ENCODE measurements at regions not wholly inside any gene's neighbourhood (a gene's known extent, or its start where the extent isn't known, plus 50 kb on each side); places are given as distances from the start of the nearest gene placed in this dataset.

- POLR2A ChIA-PET, result no interaction called here
- intact Hi-C loops (cut with micrococcal nuclease), result no loop called here
- H3K9me3 Mint-ChIP-seq, result peaks cover 7% of the 10 kb centered on the region
- ATAC-seq (no peak), DNase-seq (no peak)
- peaks cover under 1% of the 10 kb centered on the region for H3K27me3 Mint-ChIP-seq
- H3K27ac Mint-ChIP-seq, result no peak overlapping the region
- no peak for TF ChIP-seq CTCF (IDR thresholded peaks at IDR 0.05)
- no peaks in the 10 kb centered on the region for H3K36me3 Mint-ChIP-seq (ENCODE audit: low read depth)
- H3K4me1 Mint-ChIP-seq (ENCODE audit: low read depth), result no peaks in the 10 kb centered on the region
- no peak overlapping the region for H3K4me3 Mint-ChIP-seq
- CTCF ChIA-PET, result no interaction called here
Measured at GRCh38 chr15:95208071-95208470, 976.7 kb downstream of the MCTP2 start.

- H3K36me3 Mint-ChIP-seq (ENCODE audit: low read depth), result no peaks in the 10 kb centered on the region
- intact Hi-C loops (cut with micrococcal nuclease), result no loop called here
Measured at GRCh38 chr15:95208988-95209387, 977.6 kb downstream of the MCTP2 start.

GRCh38 chr15:95210436-95210981 is 979.1 kb downstream of the MCTP2 start:
- H3K9me3 Mint-ChIP-seq, result peaks cover 5% of the 10 kb centered on the region
- no peak for DNase-seq
- no peaks in the 10 kb centered on the region for H3K4me1 Mint-ChIP-seq (ENCODE audit: low read depth)
- no peaks in the 10 kb centered on the region for H3K36me3 Mint-ChIP-seq (ENCODE audit: low read depth)
- H3K27ac Mint-ChIP-seq, result no peak overlapping the region
- ATAC-seq, result no peak
- POLR2A ChIA-PET, result no interaction called here
- CTCF ChIA-PET, result no interaction called here
- no peak for TF ChIP-seq CTCF (IDR thresholded peaks at IDR 0.05)
- H3K4me3 Mint-ChIP-seq, result no peak overlapping the region
- H3K27me3 Mint-ChIP-seq, result no peaks in the 10 kb centered on the region
- intact Hi-C loops (cut with micrococcal nuclease), result no loop called here

More at GRCh38 chr15:95208988-95209387, 977.6 kb downstream of the MCTP2 start:
- Mint-ChIP-seq H3K27ac (no peak overlapping the region), H3K9me3 (peaks cover 7% of the 10 kb centered on the region), H3K4me3 (no peak overlapping the region), H3K27me3 (no peaks in the 10 kb centered on the region), H3K4me1 (ENCODE audit: low read depth) (no peaks in the 10 kb centered on the region)
- DNase-seq (no peak), ATAC-seq (no peak)
- ChIA-PET CTCF (no interaction called here), POLR2A (no interaction called here)
- no peak for TF ChIP-seq CTCF (IDR thresholded peaks at IDR 0.05)

GRCh38 chr15:95215017-95215416 is 983.7 kb downstream of the MCTP2 start:
- peaks cover 3% of the 10 kb centered on the region for H3K9me3 Mint-ChIP-seq
- no peak overlapping the region for H3K4me3 Mint-ChIP-seq
- DNase-seq (no peak), ATAC-seq (no peak)
- H3K36me3 Mint-ChIP-seq (ENCODE audit: low read depth), result no peaks in the 10 kb centered on the region
- H3K27me3 Mint-ChIP-seq, result no peaks in the 10 kb centered on the region
- no peaks in the 10 kb centered on the region for H3K4me1 Mint-ChIP-seq (ENCODE audit: low read depth)
- H3K27ac Mint-ChIP-seq, result no peak overlapping the region
- no peak for TF ChIP-seq CTCF (IDR thresholded peaks at IDR 0.05)
- POLR2A ChIA-PET, result no interaction called here
- intact Hi-C loops (cut with micrococcal nuclease), result no loop called here
- CTCF ChIA-PET, result no interaction called here

GRCh38 chr15:95226835-95227234 is 995.5 kb downstream of the MCTP2 start:
- CTCF ChIA-PET, result no interaction called here

More at GRCh38 chr15:95226835-95227234, 995.5 kb downstream of the MCTP2 start:
- H3K27ac Mint-ChIP-seq, result no peak overlapping the region
- peaks cover 9% of the 10 kb centered on the region for H3K27me3 Mint-ChIP-seq
- intact Hi-C loops (cut with micrococcal nuclease), result no loop called here
- DNase-seq, result no peak
- peaks cover 10% of the 10 kb centered on the region for H3K9me3 Mint-ChIP-seq
- ATAC-seq, result no peak
- no peak overlapping the region for H3K4me3 Mint-ChIP-seq
- POLR2A ChIA-PET, result no interaction called here
- no peak for TF ChIP-seq CTCF (IDR thresholded peaks at IDR 0.05)
- no peaks in the 10 kb centered on the region for H3K36me3 Mint-ChIP-seq (ENCODE audit: low read depth)
- H3K4me1 Mint-ChIP-seq (ENCODE audit: low read depth), result no peaks in the 10 kb centered on the region

Data from activated CD8-positive, alpha-beta T cell treated with anti-CD3 and anti-CD28 coated beads for 36 hours (primary cell).